GM12872 (cell line): ENCODE measurements at regions not wholly inside any gene's neighbourhood (a gene's known extent, or its start where the extent isn't known, plus 50 kb on each side); places are given as distances from the start of the nearest gene placed in this dataset.

Source experiments
- CTCF ChIP-seq: IDR thresholded peaks from 3 replicates; pipeline ENCODE4 v1.5.1; 2011; ENCODE audit warnings: low read depth, mild to moderate bottlenecking, low read length, moderate library complexity; ENCODE audit not compliant: insufficient read depth

GRCh38 chr2:19036091-19036490 lies 322.3 kb downstream of the OSR1 start:
- TF ChIP-seq CTCF: no peak

- no peak for TF ChIP-seq CTCF
Measured at GRCh38 chr2:19035238-19035637, 323.2 kb downstream of the OSR1 start.

- TF ChIP-seq CTCF: no peak
Measured at GRCh38 chr2:19033240-19033639, 325.2 kb downstream of the OSR1 start.

GRCh38 chr2:19031642-19032041 lies 326.8 kb downstream of the OSR1 start:
- TF ChIP-seq CTCF: no peak

GRCh38 chr2:19029655-19030054 lies 328.8 kb downstream of the OSR1 start:
- TF ChIP-seq CTCF: no peak

GRCh38 chr2:19028587-19029375 lies 329.6 kb downstream of the OSR1 start:
- TF ChIP-seq CTCF: no peak

GRCh38 chr2:19027626-19028025 lies 330.8 kb downstream of the OSR1 start:
- no peak for TF ChIP-seq CTCF
